K562 (cell line): ENCODE measurements at regions not wholly inside any gene's neighbourhood (a gene's known extent, or its start where the extent isn't known, plus 50 kb on each side); places are given as distances from the start of the nearest gene placed in this dataset.

Experiments used
- CHCHD3 ChIP-seq: fragments of 250-450 bp; sonication (Bioruptor Pico); IDR thresholded peaks from 2 replicates; pipeline ENCODE4 v2.1.2; 2022; ENCODE audit warnings: mild to moderate bottlenecking
- PHTF2 ChIP-seq: fragments of 250-450 bp; sonication (Bioruptor Pico); IDR thresholded peaks from 2 replicates; pipeline ENCODE4 v1.5.0; 2021; ENCODE audit warnings: mild to moderate bottlenecking

GRCh38 chr2:204126705-204127104, 190.1 kb downstream of the ICOS start:
- TF ChIP-seq PHTF2 (CRISPR knock-in tag) (no peak), CHCHD3 (CRISPR knock-in tag) (no peak)
